ENCODE measurements at regions not wholly inside any gene's neighbourhood (a gene's known extent, or its start where the extent isn't known, plus 50 kb on each side); places are given as distances from the start of the nearest gene placed in this dataset.
"Not testable (repeated sequence)": the region's sequence is repeated elsewhere in the genome, so short reads cannot be mapped to it uniquely, and the experiment has no call there.

DNA sequence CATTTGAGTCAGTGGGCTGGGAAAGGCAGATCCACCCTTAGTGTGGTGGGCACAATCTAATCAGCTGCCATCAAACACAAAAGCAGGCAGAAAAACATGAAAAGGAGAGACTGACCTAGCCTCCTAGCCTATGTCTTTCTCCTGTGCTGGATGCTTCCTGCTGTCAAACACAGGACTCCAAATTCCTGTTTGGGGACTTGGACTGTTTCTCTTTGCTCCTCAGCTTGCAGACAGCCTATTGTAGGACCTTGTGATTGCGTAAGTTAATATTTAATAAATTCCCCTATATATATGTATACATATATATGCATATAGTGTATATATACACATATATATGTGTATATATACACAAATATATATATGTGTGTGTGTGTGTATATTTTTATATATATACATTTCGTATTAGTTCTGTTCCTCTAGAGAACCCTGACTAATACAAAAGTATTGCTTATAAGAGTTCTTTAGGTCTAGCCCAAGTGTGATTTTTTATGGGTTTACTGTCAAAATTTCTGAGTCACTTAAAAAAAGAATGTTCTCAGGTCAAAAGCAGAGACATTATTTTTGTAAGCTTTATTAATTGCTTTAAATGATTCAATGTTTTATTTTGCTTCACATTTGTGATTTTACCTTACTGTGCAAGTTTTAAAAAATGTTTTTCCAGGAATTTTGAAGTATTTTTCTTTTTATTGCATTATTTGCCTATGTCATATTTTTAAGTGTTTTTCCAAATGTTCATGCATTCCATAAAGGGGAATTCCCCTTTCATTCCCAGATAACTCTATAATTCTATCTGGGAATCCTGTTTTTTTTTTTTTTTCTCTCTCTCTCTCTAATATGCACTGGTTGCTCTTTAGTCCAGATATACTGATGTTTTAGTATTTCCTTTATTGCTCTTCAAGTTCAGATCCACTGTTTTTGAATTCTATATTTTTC is 92.1 kb upstream of the ADAMTS5 start:
- no peak for DNase-seq

DNA sequence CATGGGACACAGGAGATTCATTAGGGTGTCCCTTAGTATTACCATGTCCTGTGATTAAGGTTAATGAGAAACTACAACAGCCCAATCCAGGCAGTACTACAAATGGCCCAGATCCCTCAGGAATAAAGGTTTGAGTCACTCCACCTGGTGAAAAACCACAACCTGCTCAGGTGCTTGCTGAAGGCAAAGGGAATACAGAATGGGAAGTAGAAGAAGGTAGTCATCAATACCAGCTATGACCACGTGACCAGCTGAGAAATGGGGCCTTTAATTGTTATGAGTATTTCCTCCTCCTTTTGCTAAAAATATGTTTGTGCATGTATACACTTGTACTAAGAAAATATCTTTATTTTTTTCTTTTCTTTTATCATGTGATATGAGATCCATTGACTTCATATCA is 91.1 kb upstream of the ADAMTS5 start:
- DNase-seq = no peak

DNA sequence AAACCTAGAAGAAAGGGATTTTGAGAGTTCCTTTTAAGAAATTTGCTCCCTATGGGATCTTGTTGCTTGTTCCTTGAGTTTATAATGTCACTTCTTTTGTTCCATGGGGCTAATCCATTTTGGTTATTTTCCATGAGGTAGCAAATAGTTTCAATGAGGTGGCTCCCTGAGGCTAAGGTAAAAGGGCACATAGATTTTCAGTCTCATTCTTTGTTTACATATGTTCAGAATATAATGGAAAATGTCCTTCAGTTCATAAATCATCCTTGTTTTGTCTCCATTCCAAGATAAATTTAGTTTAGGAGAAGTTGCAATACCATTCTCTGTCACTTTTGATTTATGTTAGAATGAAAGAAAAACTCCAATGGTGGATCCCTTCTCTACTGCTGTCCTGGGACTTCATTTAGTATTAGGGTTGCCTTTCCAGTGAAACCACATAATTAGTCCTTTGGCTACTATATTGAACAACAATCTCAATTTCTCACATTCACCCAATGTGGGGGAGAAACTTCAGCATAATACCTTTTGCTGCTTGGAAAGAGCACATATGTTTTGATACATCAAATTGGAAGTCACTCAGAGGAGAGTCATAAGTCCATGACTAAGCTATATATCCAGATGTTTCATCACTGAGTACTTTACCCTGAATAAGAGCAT is 80.9 kb upstream of the ADAMTS5 start:
- DNase-seq = no peak

DNA sequence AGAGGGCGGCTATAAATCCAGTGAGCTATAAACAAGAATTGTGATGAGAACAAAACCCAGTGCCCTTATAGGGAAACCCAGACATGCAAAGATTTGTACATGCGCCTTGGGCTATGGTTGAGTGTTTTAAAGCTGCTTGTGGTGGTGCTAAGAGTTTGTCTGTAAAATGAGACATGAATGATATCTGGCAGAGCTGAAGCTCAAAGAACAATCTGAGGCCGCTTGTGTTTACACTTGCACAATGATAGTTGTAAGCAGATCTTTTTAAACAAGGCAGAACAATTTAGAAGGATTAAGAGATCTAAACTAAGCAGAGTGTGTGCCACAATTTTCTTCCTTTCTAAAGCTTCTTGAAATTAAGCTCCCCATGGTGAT is 80.4 kb upstream of the ADAMTS5 start:
- DNase-seq = no peak

DNA sequence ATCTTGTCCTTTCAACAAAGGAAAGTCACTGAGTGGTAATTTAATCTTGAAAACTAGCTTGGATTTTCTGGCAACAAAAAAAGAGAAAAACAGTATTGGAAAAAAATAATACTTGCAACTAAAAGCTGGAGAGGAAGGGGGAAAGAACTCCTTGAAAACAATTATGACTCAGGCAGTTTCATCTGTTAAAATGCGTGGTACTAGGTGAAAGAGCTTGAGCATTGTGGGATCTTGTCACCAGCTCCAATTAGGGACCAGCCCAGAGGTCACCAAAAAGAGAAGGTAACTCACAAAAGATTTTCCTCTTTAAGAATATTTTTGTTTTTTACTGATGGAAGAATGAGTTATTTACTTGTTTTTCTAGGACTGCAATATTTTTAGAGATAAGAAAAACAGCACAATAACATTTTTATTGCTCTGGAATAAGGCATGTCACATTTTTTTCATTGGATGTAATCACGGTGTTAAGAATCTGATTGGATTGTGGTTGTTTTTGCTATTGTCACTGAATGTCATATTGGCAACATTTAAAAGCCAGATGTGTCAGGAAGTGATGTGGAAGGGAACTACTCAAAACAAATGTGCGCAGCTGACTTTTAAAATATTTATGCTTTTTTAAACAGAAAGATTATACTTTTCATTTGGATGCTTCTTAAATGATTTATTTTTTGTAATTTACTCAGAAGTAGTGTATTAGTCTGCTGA is 78.5 kb upstream of the ADAMTS5 start:
- DNase-seq = no peak

DNA sequence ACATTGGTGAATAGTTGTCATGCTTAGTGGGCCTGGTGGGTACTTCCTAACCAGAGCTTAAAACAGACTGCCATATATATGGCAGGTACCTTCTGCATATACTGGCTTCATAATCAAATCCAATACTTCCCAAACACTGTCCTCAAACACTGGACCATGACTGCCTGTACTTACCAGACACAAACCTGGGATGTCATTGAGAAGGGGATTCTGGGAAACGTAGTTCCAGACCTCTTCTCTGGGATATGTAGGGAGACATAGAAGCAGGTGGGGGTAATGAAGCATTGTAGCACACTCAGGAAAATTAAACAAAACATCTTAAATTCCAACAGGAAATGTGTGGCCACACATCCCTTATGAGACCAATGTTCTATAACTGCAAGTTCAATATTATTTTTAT is 76.5 kb upstream of the ADAMTS5 start:
- DNase-seq = no peak

DNA sequence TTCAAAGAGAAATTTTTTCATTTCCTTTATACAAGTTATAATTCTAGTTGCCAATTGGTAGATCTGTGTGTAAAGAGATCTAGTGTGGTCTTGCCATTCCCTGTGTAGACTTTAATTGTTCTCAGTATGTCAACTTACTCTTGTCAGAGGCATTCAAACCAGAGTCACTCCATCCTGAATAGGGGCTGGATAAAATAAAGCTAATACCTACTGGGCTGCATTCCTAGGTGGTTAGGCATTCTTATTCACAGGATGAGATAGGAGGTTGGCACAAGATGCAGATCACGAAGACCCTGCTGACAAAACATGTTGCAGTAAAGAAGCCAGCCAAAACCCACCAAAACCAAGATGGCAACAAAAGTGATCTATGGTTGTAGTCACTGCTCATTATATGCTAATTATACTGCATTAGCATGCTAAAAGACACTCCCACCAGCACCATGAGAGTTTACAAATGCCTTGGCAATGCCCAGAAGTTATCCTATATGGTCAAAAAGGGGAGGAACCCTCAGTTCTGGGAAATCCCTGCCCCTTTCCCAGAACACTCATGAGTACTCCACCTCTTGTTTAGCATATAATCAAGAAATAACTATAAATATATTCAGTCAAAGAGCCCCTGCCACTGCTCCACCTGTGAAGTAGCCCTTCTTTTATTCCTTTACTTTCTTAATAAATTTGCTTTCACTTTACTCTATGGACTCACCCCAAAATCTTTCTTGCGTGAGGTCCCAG is 74.0 kb upstream of the ADAMTS5 start:
- no peak for DNase-seq

DNA sequence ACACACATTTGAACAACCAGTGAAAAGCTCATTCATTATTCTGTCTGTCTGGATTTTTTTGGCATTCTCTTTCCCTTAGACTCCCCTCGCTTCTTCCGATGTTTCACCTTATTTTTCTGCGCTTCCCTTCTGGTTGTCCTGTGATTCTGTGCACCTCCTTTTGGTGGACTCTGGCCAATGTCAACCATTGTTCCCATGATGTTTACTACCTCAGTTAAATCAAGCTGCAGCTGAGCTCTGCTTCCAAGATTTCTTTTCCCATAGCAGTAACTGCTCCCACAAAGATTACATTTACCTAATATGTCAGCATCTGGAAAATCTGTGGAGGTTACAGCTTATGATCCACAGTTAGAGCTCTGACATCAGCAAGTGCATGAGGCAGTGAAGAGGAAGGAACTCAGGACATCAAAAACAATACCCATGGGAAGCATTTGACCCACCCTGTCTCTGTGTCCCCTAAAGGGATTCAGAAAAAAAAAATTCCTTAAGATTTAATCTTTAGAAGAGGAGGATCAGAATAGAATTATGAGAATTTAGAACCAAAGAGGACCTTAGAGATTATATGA is 69.9 kb upstream of the ADAMTS5 start:
- no peak for DNase-seq

DNA sequence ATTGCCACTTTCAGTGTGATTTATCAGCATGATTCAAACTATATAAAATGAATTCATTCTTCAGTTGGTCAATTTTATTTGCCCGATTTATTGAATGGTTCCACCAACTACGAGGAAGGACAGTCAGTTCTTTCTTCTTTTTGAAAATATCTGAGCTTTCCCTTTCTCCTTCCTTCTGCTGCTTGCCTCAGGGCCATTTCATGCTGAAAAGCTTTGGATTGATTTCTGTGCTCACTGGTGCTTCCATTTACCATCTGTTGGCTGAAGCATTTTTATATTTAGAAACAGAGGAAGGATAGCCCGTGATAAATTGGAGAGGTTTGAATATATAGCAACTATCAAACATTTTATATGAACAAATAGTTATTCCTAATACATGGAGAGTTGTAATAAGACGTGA is 68.9 kb upstream of the ADAMTS5 start:
- DNase-seq = no peak

DNA sequence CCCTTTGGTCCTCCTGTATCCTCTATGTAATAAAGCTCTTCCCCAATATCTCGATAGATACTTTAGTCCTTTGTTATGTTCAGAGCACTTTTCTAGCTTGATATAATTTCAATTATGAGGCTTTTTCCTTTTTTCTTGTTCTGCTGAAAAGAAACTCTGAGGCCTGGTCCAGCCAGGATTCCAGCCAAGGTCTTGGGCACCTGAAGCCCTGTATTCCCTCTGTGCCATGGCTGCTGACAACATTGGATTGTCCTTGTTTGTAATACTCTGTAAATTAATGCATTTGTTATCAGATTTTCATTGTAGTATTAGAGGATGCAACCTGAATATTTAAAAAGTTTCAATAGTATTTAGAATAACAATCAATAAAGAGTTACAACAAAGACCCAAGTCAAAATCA is 67.9 kb upstream of the ADAMTS5 start:
- DNase-seq = no peak

DNA sequence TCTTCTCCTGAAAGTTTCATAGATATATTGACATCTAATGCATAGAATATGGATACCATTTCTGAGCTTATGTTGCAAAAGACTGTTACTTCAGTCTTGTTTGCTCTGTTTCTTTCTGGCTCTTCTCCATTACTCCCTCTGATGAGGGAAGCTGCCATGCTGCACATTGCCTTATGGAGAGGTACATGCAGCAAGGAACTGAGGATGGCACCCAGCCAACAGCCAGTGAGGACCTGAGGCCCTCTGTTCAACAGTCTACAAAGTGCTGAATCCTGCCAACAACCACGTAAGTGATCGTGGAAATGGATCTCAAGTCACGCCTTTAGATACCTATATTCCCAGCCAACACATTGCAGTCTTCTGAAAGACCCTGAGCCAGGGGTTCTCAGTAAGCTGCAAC is 66.6 kb upstream of the ADAMTS5 start:
- DNase-seq = no peak

DNA sequence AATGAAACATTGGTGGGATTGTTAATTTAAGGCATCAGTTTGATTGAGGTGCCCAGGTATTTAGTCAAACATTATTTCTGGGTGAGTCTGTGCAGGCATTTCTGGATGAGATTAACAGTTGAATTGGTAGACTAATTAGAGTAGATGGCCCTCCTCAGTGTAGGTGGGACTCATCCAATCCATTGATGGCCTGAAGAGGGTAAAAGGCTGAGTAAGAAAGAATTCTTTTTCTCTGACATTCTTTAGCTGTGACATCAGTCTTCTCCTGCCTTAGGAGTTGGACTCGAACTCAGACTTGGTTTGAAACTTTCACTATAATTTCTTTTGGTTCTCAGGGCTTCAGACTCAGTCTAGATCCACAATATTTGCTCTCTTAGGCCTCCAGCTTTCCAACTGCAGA is 59.6 kb upstream of the ADAMTS5 start:
- DNase-seq = no peak

DNA sequence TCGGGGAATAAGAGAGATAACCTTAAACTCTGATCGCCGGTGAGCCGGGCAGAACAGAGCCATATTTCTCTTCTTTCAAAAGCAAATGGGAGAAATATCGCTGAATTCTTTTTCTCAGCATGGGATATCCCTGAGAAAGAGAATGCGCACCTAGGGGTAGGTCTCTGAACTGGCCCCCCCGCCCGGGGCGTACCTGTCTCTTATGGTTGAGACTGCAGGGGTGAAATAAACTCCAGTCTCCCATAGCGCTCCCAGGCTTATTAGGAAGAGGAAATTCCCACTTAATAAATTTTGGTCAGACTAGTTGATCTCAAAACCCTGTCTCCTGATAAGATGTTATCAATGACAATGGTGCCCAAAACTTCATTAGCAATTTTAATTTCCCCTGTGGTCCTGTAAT is 58.8 kb upstream of the ADAMTS5 start:
- DNase-seq = not testable (repeated sequence)

DNA sequence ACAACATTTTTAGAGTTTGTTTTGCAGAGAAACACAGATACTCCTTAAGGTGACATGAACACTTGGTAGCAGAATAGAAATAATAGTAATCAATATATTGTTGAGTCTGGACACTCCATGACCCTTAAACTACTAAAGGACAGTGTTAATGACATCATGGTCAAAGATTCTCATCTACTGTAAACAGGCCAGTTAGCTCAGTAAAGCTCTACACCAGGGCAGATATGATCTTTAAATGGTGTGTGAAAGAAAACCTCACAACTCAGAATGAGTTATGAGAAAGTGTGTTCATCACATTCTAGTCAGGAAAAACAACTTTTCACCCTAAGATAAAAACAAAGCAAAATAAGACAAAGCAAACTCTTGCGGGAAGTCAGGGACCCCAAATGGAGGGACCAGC is 58.1 kb upstream of the ADAMTS5 start:
- DNase-seq = no peak

DNA sequence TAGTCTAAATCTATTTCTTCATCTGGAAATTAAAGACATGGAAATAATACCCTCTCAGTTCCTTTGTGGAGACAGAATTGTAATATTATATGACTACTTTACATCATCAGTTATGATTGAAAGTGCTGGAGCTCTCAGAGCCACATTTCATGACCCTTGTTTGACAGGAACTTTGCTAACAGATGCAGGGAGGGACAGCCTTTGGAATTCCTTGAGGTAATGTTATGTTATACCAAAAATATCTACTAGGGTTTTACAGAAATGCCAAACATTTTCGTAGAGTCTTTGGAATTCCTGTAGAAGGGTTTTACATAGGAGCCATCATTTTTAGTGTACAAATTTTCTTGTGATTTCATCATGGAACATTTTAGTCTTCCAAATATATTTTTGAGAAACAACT is 57.4 kb upstream of the ADAMTS5 start:
- no peak for DNase-seq

DNA sequence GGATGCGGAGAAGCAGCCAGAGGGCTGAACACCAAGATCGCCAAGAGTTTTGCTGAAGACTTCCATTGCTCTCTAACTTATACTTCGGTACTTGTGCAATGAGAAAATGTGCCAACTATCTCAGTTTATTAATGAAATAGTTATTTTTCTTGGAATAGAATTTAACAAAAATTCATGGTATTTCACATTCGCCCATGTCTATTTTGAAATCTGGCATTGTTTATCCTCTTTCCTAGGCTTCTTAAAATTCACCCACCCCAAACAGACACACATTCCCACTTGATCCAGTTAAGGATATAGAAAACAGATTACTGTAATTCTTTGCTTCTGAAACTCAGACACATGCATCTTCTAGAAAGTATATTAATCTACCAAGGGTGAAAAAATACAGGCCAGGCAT is 56.3 kb upstream of the ADAMTS5 start:
- DNase-seq = no peak

DNA sequence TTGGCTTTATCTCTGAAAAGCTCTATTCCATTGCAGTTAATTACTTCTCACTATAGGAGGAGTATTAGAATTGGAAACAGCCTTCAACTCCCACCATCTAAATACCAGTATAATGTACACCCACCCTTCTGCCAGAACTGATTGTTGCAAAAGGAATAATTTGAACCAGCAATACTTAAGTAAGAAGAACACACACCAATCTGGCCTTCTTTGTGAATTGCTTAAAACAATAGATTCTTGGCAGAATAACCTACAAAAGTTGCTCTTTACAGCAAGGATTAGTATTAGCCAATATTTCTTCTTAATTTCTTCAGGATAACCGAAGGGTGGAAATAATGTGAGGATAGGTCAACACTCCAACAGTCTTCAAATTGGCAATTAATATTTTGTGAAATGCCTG is 54.9 kb upstream of the ADAMTS5 start:
- no peak for DNase-seq

DNA sequence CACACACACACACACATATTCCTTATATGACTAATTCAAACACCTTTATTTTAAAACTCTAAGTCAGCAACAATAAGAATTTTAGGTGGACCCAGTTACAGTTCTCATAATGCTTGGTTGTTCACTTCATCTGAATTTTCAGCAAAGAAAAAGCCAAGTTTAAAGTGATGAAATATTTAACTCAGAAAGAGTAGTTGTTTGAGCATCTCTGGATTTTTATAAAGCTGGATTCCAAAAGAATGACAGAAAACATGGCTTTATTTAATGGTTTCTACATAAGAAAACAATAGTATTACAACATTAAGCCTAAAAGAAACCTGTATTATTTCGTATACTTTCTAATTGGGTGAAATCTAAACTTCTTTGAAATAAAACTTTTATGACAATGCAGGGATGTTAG is 54.2 kb upstream of the ADAMTS5 start:
- DNase-seq = no peak

DNA sequence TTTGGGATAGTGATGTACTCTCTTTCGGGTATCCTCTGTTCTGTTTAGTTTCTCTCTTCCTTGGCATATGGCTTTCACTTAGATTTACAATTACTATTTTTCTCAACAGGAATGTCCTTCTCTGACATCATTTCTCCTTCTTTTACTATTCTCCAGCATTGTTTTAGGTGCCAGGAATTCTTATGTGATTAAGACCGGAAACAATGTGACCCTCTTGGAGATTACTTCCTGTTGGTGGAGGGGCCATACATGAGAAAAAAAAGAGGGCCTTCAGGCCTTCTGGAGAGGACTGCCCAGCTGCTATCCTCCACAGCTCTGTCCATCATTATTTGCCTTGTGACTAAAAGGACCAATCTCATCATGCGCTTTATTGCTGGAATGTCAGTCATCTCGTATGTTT is 50.4 kb upstream of the ADAMTS5 start:
- no peak for DNase-seq
